Upper lobe of left lung (tissue), 4 donors: ENCODE measurements at regions not wholly inside any gene's neighbourhood (a gene's known extent, or its start where the extent isn't known, plus 50 kb on each side); places are given as distances from the start of the nearest gene placed in this dataset.

Source experiments
- EP300 ChIP-seq, 4 donors: sonication (generic); formaldehyde crosslinking; IDR thresholded peaks; one replicate each; pipeline ENCODE4 v1.5.1; 2017; ENCODE audit warnings: antibody characterized with exemption in 4 of 4, control low read depth in 2 of 4
- TF ChIP-seq, protein P1 (sequence below), 6 experiments: fragments of 450-650 bp in 4 of 6; fragments of 200-600 bp in 2 of 6; sonication (generic) in 2 of 6; IDR thresholded peaks; one replicate each; pipeline ENCODE4 v1.5.1; 2016 to 2019; ENCODE audit warnings: antibody characterized with exemption in 6 of 6

DNA sequence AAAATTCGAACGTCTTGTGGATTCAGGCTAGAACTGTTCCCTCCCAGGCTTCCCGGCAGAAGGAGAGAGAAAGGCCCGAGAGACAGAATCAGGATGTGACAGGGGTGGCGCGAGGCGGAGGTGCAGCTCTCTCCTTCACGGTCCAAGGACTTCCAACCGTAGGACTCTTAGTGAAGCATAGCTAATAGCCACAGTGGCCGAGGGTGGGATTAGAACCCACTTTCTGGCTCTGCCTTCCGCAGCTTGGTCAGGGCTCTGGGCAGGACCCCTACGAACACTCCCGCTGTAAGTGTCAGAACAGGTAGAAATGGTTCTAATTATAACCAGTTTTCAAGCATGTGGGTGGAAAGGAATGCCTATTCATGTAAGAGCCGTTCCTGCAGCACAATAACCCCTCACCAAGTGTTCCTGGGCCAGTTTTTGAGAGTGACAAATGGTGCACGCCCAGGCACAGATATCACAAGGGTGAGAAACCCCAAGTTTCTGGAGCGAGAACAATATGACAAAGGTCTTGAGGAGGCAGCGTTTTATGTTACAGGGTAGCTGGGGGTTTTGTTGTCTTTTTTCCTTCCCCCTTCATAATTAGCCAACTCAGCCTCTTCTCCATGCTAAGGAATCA is 86.4 kb downstream of the SYF2 start:
- no peak for TF ChIP-seq EP300 (IDR thresholded peaks at IDR 0.05)
- TF ChIP-seq, protein P1, sequence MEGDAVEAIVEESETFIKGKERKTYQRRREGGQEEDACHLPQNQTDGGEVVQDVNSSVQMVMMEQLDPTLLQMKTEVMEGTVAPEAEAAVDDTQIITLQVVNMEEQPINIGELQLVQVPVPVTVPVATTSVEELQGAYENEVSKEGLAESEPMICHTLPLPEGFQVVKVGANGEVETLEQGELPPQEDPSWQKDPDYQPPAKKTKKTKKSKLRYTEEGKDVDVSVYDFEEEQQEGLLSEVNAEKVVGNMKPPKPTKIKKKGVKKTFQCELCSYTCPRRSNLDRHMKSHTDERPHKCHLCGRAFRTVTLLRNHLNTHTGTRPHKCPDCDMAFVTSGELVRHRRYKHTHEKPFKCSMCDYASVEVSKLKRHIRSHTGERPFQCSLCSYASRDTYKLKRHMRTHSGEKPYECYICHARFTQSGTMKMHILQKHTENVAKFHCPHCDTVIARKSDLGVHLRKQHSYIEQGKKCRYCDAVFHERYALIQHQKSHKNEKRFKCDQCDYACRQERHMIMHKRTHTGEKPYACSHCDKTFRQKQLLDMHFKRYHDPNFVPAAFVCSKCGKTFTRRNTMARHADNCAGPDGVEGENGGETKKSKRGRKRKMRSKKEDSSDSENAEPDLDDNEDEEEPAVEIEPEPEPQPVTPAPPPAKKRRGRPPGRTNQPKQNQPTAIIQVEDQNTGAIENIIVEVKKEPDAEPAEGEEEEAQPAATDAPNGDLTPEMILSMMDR (IDR thresholded peaks at IDR 0.05), result no peak
